Motor neuron (in vitro differentiated cells): ENCODE measurements at regions not wholly inside any gene's neighbourhood (a gene's known extent, or its start where the extent isn't known, plus 50 kb on each side); places are given as distances from the start of the nearest gene placed in this dataset.
"Not testable (repeated sequence)": the region's sequence is repeated elsewhere in the genome, so short reads cannot be mapped to it uniquely, and the experiment has no call there.

Experiments
- ATAC-seq, 8 experiments: fragments of 200-7000 bp; cut with Tn5 transposase; replicated peaks in 6 of 8; 2 replicates each; pipeline ENCODE4 v1.8.0; 2021; ENCODE audit warnings: mild to moderate bottlenecking in 8 of 8, moderate library complexity in 8 of 8
- H3K27ac ChIP-seq, 2 donors: fragments of 250-450 bp; sonication (Bioruptor Pico); 2 replicates each; pipeline ENCODE4 v1.9.0; 2021; ENCODE audit warnings: antibody characterized with exemption in 2 of 2, mild to moderate bottlenecking in 2 of 2, moderate library complexity in 1 of 2
- H3K4me1 ChIP-seq, 2 donors: fragments of 250-450 bp; sonication (Bioruptor Pico); replicated peaks in 1 of 2; 2 replicates each; pipeline ENCODE4 v1.6.1; 2021; ENCODE audit warnings: antibody characterized with exemption in 2 of 2, mild to moderate bottlenecking in 2 of 2, moderate library complexity in 1 of 2
- H3K4me3 ChIP-seq, 5 donors: fragments of 250-450 bp; sonication (Bioruptor Pico); 2 replicates each; pipeline ENCODE4 v1.9.0; 2021; ENCODE audit warnings: antibody characterized with exemption in 5 of 5, mild to moderate bottlenecking in 5 of 5, moderate library complexity in 4 of 5
- WGBS, 10 experiments: fragments of 450-650 bp; shearing (Covaris generic); methylation state at CpG; one replicate each; pipeline ENCODE4 v1.0.0; 2022; 5-methylcytosine and 5-hydroxymethylcytosine counted together
- in situ Hi-C, 9 experiments: fragments of 400-800 bp; cut with MboI; loops; one replicate each; pipeline ENCODE4 v1.15.0; 2021; ENCODE audit warnings: low sequenced_read_pairs in 9 of 9, low pct_unique_long_range_greater_than_20kb in 2 of 9; ENCODE audit not compliant: unreplicated experiment in 9 of 9

- in situ Hi-C loops, H3K4me1 ChIP-seq, H3K4me3 ChIP-seq, H3K27ac ChIP-seq, ATAC-seq: not testable (repeated sequence)
- WGBS, 10 experiments = no CpG with 5 or more reads among the region's 14 CpGs
Observed at GRCh38 chr17:16848997-16849396, 122.9 kb downstream of the TNFRSF13B start.

- no CpG with 5 or more reads among the region's 9 CpGs for WGBS, 10 experiments
- H3K4me3 ChIP-seq, H3K27ac ChIP-seq, H3K4me1 ChIP-seq, in situ Hi-C loops, ATAC-seq: not testable (repeated sequence)
Observed at GRCh38 chr17:16845098-16845497, 126.8 kb downstream of the TNFRSF13B start.

- ATAC-seq, in situ Hi-C loops, H3K4me3 ChIP-seq, H3K27ac ChIP-seq, H3K4me1 ChIP-seq: not testable (repeated sequence)
- WGBS, 10 experiments = no CpG with 5 or more reads among the region's 6 CpGs
Observed at GRCh38 chr17:16844669-16845068, 127.2 kb downstream of the TNFRSF13B start.

- H3K4me1 ChIP-seq, H3K27ac ChIP-seq, ATAC-seq, in situ Hi-C loops, H3K4me3 ChIP-seq: not testable (repeated sequence)
- WGBS, 10 experiments = no CpG with 5 or more reads among the region's 7 CpGs
Observed at GRCh38 chr17:16843511-16843910, 128.4 kb downstream of the TNFRSF13B start.

GRCh38 chr17:16842346-16842745 lies 129.6 kb downstream of the TNFRSF13B start:
- H3K27ac ChIP-seq, ATAC-seq, H3K4me3 ChIP-seq, in situ Hi-C loops, H3K4me1 ChIP-seq: not testable (repeated sequence)
- WGBS, 10 experiments = no CpG with 5 or more reads among the region's 6 CpGs

GRCh38 chr17:16841896-16842295 lies 130.0 kb downstream of the TNFRSF13B start:
- in situ Hi-C loops, H3K4me3 ChIP-seq, ATAC-seq, H3K27ac ChIP-seq, H3K4me1 ChIP-seq: not testable (repeated sequence)
- no CpG with 5 or more reads among the region's 10 CpGs for WGBS, 10 experiments

GRCh38 chr17:16840219-16840618 lies 131.7 kb downstream of the TNFRSF13B start:
- H3K4me3 ChIP-seq, H3K27ac ChIP-seq, in situ Hi-C loops, H3K4me1 ChIP-seq, ATAC-seq: not testable (repeated sequence)
- WGBS, 10 experiments = no CpG with 5 or more reads among the region's 9 CpGs

- H3K27ac ChIP-seq, H3K4me1 ChIP-seq, H3K4me3 ChIP-seq, in situ Hi-C loops: not testable (repeated sequence)
- peak in 1 of 8 experiments; percentile 21 for ATAC-seq
- whole genome bisulfite sequencing, 10 experiments = no CpG with 5 or more reads among the region's 16 CpGs
Observed at GRCh38 chr17:16839242-16840175, 132.4 kb downstream of the TNFRSF13B start.

GRCh38 chr17:16838795-16839194 lies 133.1 kb downstream of the TNFRSF13B start:
- in situ Hi-C loops = not testable (repeated sequence)

GRCh38 chr17:16838287-16838686 lies 133.6 kb downstream of the TNFRSF13B start:
- H3K4me1 ChIP-seq, H3K4me3 ChIP-seq, ATAC-seq, H3K27ac ChIP-seq, in situ Hi-C loops: not testable (repeated sequence)
- WGBS, 10 experiments = no CpG with 5 or more reads among the region's 9 CpGs

More at GRCh38 chr17:16838795-16839194, 133.1 kb downstream of the TNFRSF13B start:
- H3K27ac ChIP-seq, H3K4me3 ChIP-seq, H3K4me1 ChIP-seq: not testable (repeated sequence)
- ATAC-seq = peak in 3 of 8 experiments; percentile 12 to 37 (median 18)
- WGBS, 10 experiments = no CpG with 5 or more reads among the region's 6 CpGs

GRCh38 chr17:16837468-16838266 lies 134.3 kb downstream of the TNFRSF13B start:
- H3K27ac ChIP-seq, in situ Hi-C loops, ATAC-seq, H3K4me1 ChIP-seq, H3K4me3 ChIP-seq: not testable (repeated sequence)
- no CpG with 5 or more reads among the region's 11 CpGs for WGBS, 10 experiments

- in situ Hi-C loops = not testable (repeated sequence)
- no CpG with 5 or more reads among the region's 12 CpGs for WGBS, 10 experiments
Observed at GRCh38 chr17:16836315-16836915, 135.5 kb downstream of the TNFRSF13B start.

GRCh38 chr17:16833517-16833916 lies 138.4 kb downstream of the TNFRSF13B start:
- ATAC-seq, H3K4me3 ChIP-seq, in situ Hi-C loops, H3K4me1 ChIP-seq, H3K27ac ChIP-seq: not testable (repeated sequence)
- WGBS, 10 experiments = no CpG with 5 or more reads among the region's 12 CpGs

More at GRCh38 chr17:16836315-16836915, 135.5 kb downstream of the TNFRSF13B start:
- H3K27ac ChIP-seq, H3K4me3 ChIP-seq, ATAC-seq, H3K4me1 ChIP-seq: not testable (repeated sequence)
